K562 (cell line): ENCODE measurements at regions not wholly inside any gene's neighbourhood (a gene's known extent, or its start where the extent isn't known, plus 50 kb on each side); places are given as distances from the start of the nearest gene placed in this dataset.

ENCODE experiments used
- ATAC-seq: fragments of 200-7000 bp; cut with Tn5 transposase; 3 replicates; pipeline ENCODE4 v1.9.1; 2020; ENCODE audit warnings: moderate library complexity
- BruUV-seq: library from RNA; stranded (reverse); fragments of 400-500 nt; replicated peaks from 2 replicates; lab custom pipeline; 2021; lab: Mats Ljungman, UMichigan
- CTCF ChIA-PET: fragments of 300-600 bp; formaldehyde crosslinking; extraction: SDS; loops from one replicate; lab custom pipeline; 2021; ENCODE audit warnings: low intra/inter-chr PET ratio; lab: Yijun Ruan, JAX
- POLR2A ChIA-PET: fragments of 300-600, 350-650 bp; sonication (Branson Sonifier 250); formaldehyde crosslinking; extraction: SDS; loops from one replicate; lab custom pipeline; 2021; ENCODE audit warnings: antibody characterized with exemption, inconsistent platforms; lab: Yijun Ruan, JAX
- DNase-seq, 4 experiments: peaks; one replicate each; pipeline versions ENCODE4 v3.0.0 to v3.0.0-alpha.2; 2011 to 2018; ENCODE audit warnings: low spot score in 3 of 4, mixed read lengths in 3 of 4; ENCODE audit errors: extremely low read depth in 1 of 4
- FAIRE-seq: peaks from 2 replicates; lab custom pipeline; 2011; peaks lifted over from hg19 to GRCh38; lab: Jason Lieb, UNC
- H2AFZ ChIP-seq: 2 replicates; pipeline ENCODE4 v1.6.0; 2011; ENCODE audit warnings: low read depth, low read length, control low read depth, inconsistent platforms
- H3K27ac ChIP-seq: fragments of 200-600 bp; 3 replicates; pipeline ENCODE4 v1.8.0; 2011; ENCODE audit warnings: low read depth, mild to moderate bottlenecking, control low read depth, inconsistent platforms, low read length, moderate library complexity, mixed read lengths; ENCODE audit errors: extremely low read depth
- H3K27me3 ChIP-seq, 2 experiments: fragments of 300-600 bp in 1 of 2; 2 replicates in 1 of 2; 3 replicates in 1 of 2; pipeline versions ENCODE4 v1.6.0 to v1.8.0; 2011; ENCODE audit warnings: inconsistent platforms in 2 of 2, low read length in 2 of 2, mild to moderate bottlenecking in 1 of 2, mixed read lengths in 1 of 2, moderate library complexity in 1 of 2; ENCODE audit not compliant: control insufficient read depth in 2 of 2, insufficient read depth in 2 of 2
- H3K36me3 ChIP-seq: fragments of 300-600 bp; 3 replicates; pipeline ENCODE4 v1.8.0; 2011; ENCODE audit warnings: mild to moderate bottlenecking, low read length, inconsistent platforms; ENCODE audit not compliant: control insufficient read depth, insufficient read depth
- H3K4me1 ChIP-seq, 2 experiments: fragments of 200-600 bp in 1 of 2; replicated peaks in 1 of 2; 2 replicates in 1 of 2; 3 replicates in 1 of 2; pipeline versions ENCODE4 v1.5.1 to v1.8.0; 2011; ENCODE audit warnings: inconsistent platforms in 2 of 2, low read length in 2 of 2, mild to moderate bottlenecking in 1 of 2, mixed read lengths in 1 of 2, moderate library complexity in 1 of 2; ENCODE audit not compliant: control insufficient read depth in 2 of 2, insufficient read depth in 2 of 2
- H3K4me2 ChIP-seq: 2 replicates; pipeline ENCODE4 v1.6.1; 2011; ENCODE audit warnings: low read length, control low read depth, inconsistent platforms, mixed read lengths; ENCODE audit not compliant: insufficient read depth
- H3K4me3 ChIP-seq: fragments of 200-600 bp; sonication (generic), shearing (Covaris generic); 2 replicates; pipeline ENCODE4 v1.5.1; 2016; ENCODE audit warnings: control low read depth, inconsistent platforms
- H3K79me2 ChIP-seq: fragments of 200-600 bp; 3 replicates; pipeline ENCODE4 v1.8.0; 2011; ENCODE audit warnings: low read length, inconsistent platforms; ENCODE audit not compliant: control insufficient read depth, insufficient read depth
- H3K9ac ChIP-seq, 2 experiments: 2 replicates each; pipeline versions ENCODE4 v1.6.0 to v1.6.1; 2011; ENCODE audit warnings: low read depth in 2 of 2, low read length in 2 of 2, control low read depth in 1 of 2, inconsistent platforms in 1 of 2, mild to moderate bottlenecking in 1 of 2, mixed read lengths in 1 of 2; ENCODE audit not compliant: insufficient read depth in 1 of 2
- H3K9me1 ChIP-seq: one replicate; pipeline ENCODE4 v1.6.0; 2011; ENCODE audit warnings: inconsistent platforms, mild to moderate bottlenecking, low read length, moderate library complexity; ENCODE audit not compliant: control insufficient read depth, insufficient read depth
- H3K9me3 ChIP-seq: replicated peaks from 2 replicates; pipeline ENCODE4 v1.5.1; 2011; ENCODE audit warnings: low read depth, low read length, inconsistent platforms; ENCODE audit not compliant: control insufficient read depth, insufficient read depth
- H4K20me1 ChIP-seq: replicated peaks from 2 replicates; pipeline ENCODE4 v1.6.1; 2011; ENCODE audit warnings: low read length, inconsistent platforms, mixed read lengths; ENCODE audit not compliant: control insufficient read depth, insufficient read depth
- BRD9 ChIP-seq: fragments of 450-650 bp; IDR thresholded peaks from 2 replicates; pipeline ENCODE4 v1.6.1; 2018; ENCODE audit warnings: low read depth; ENCODE audit not compliant: partially characterized antibody
- ERF ChIP-seq: fragments of 450-650 bp; formaldehyde crosslinking; IDR thresholded peaks from 2 replicates; pipeline ENCODE4 v1.4.0; 2020; ENCODE audit warnings: mild to moderate bottlenecking, mixed read lengths
- FOXA1 ChIP-seq: fragments of 450-650 bp; IDR thresholded peaks from 2 replicates; pipeline ENCODE4 v1.6.1; 2016; ENCODE audit warnings: mild to moderate bottlenecking, borderline replicate concordance
- HDAC3 ChIP-seq: fragments of 450-650 bp; IDR thresholded peaks from 2 replicates; pipeline ENCODE4 v1.6.1; 2018; ENCODE audit warnings: borderline replicate concordance, mild to moderate bottlenecking, moderate library complexity; ENCODE audit not compliant: partially characterized antibody
- STAG1 ChIP-seq: sonication (generic); formaldehyde crosslinking; IDR thresholded peaks from 2 replicates; pipeline ENCODE4 v1.5.0; 2020; ENCODE audit warnings: missing genetic modification reagents, borderline replicate concordance
- ZC3H4 ChIP-seq: sonication (generic); formaldehyde crosslinking; IDR thresholded peaks from 2 replicates; pipeline ENCODE4 v1.9.0; 2021; ENCODE audit warnings: missing genetic modification reagents, borderline replicate concordance
- ZEB2 ChIP-seq: fragments of 450-650 bp; IDR thresholded peaks from 2 replicates; pipeline ENCODE4 v1.6.1; 2016
- ZKSCAN1 ChIP-seq: fragments of 150-350 bp; IDR thresholded peaks from 2 replicates; pipeline ENCODE4 v1.6.1; 2016; ENCODE audit warnings: low read depth, low read length
- ZNF134 ChIP-seq: fragments of 250-450 bp; sonication (Bioruptor Pico); conservative IDR thresholded peaks from 2 replicates; pipeline ENCODE4 v1.4.0; 2020
- ZNF197 ChIP-seq: fragments of 200-800 bp; sonication (Bioruptor generic); IDR thresholded peaks from 2 replicates; pipeline ENCODE4 v1.6.1; 2016; ENCODE audit warnings: low read depth, missing genetic modification characterization, missing compliant biosample characterization
- WGBS: fragments of 100-300 bp; shearing (Covaris generic); methylation state at CpG from one replicate; pipeline ENCODE4 v1.1.6; 2016; ENCODE audit warnings: low coverage, mixed read lengths; ENCODE audit not compliant: insufficient coverage; ENCODE audit errors: missing lambda C conversion rate; 5-methylcytosine and 5-hydroxymethylcytosine counted together
- in situ Hi-C: fragments of 300-500 bp; cut with MboI; formaldehyde crosslinking; loops from 4 replicates; pipeline ENCODE4 v1.15.0; 2018; ENCODE audit warnings: inconsistent platforms, mixed read lengths
- intact Hi-C: fragments of 100-400 bp; cut with micrococcal nuclease; formaldehyde crosslinking; loops from 2 replicates; pipeline ENCODE4 v1.14.2; 2022
- TF ChIP-seq, protein P1 (sequence below), 2 experiments: fragments of 450-650 bp; IDR thresholded peaks; 2 replicates each; pipeline ENCODE4 v1.6.1; 2016
- TF ChIP-seq, protein P2 (sequence below), 3 experiments: fragments of 200-800 bp in 1 of 3; sonication (Bioruptor generic) in 1 of 3; sonication (generic) in 1 of 3; formaldehyde crosslinking in 1 of 3; IDR thresholded peaks; 2 replicates each; pipeline versions ENCODE4 v1.6.1 to v1.8.0; 2016 to 2022; ENCODE audit warnings: mild to moderate bottlenecking in 2 of 3, missing compliant biosample characterization in 2 of 3, missing genetic modification characterization in 2 of 3, missing genetic modification reagents in 1 of 3
- TF ChIP-seq, protein P3 (sequence below): fragments of 200-800 bp; sonication (Bioruptor generic); IDR thresholded peaks from 2 replicates; pipeline ENCODE4 v1.6.1; 2017; ENCODE audit warnings: missing genetic modification characterization, missing compliant biosample characterization
- TF ChIP-seq, protein P4 (sequence below): fragments of 250-450 bp; sonication (Bioruptor Pico); IDR thresholded peaks from 2 replicates; pipeline ENCODE4 v1.4.0; 2020; ENCODE audit warnings: mild to moderate bottlenecking, moderate library complexity
- TF ChIP-seq, protein P5 (sequence below): sonication (generic); formaldehyde crosslinking; IDR thresholded peaks from 2 replicates; pipeline ENCODE4 v1.8.0; 2022; ENCODE audit warnings: mild to moderate bottlenecking, missing genetic modification reagents
- TF ChIP-seq, protein P6 (sequence below): fragments of 450-650 bp; conservative IDR thresholded peaks from 2 replicates; pipeline ENCODE4 v1.6.1; 2016; ENCODE audit warnings: missing genetic modification characterization, low read depth, mild to moderate bottlenecking, missing compliant biosample characterization, moderate library complexity

DNA sequence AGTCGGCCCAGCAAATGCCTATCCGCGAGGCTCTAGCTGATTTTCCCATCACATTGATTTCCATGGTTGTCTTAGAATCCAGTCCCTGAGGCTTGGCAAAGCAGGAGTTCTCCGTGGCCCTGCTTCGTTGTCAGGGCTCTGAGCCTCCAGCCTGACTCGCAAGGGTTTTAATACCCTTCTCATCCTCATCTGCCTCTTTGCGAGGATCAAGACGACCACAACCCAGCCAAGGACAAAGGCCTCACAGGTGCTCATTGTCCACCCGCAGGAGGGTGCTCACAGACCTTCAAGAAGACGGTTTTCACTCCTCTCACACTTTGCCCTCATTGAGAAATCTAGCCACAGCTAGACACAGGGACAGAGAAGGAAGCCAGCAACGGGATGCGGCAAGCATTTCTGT lies 610.8 kb downstream of the KCNJ18 start:
- no peak overlapping the region for H3K4me3 ChIP-seq
- BruUV-seq, result no TSS peak
- in situ Hi-C loops (loop anchor here (10.0 kb wide), 1 partner anchor 628 kb away; no protein-coding TSS in a partner anchor), intact Hi-C loops (no loop called here)
- H4K20me1 ChIP-seq, result no peaks in the 10 kb centered on the region
- ATAC-seq (no peak), FAIRE-seq (no peak), DNase-seq (no peak)
- H3K4me2 ChIP-seq, result no peak overlapping the region
- H3K79me2 ChIP-seq, result peaks cover 6% of the 10 kb centered on the region; the same call in 2 of the 3 replicates
- CTCF ChIA-PET, result no interaction called here
- H3K27ac ChIP-seq, result no peak overlapping the region
- H3K4me1 ChIP-seq, result peaks cover 2 to 12% of the 10 kb centered on the region in 2 experiments; a peak in 2 of 5 replicates
- 88% methylated on average over 9 of the region's 12 CpGs for WGBS
- H3K9ac ChIP-seq, result no peak overlapping the region
- POLR2A ChIA-PET, result no interaction called here
- peaks cover 11% of the 10 kb centered on the region for H3K9me3 ChIP-seq
- H3K36me3 ChIP-seq, result no peaks in the 10 kb centered on the region
- no peaks in the 10 kb centered on the region for H3K9me1 ChIP-seq
- H3K27me3 ChIP-seq, result no peaks in the 10 kb centered on the region
- H2AFZ ChIP-seq, result no peak overlapping the region
- TF ChIP-seq FOXA1, result no peak
- TF ChIP-seq, protein P1, sequence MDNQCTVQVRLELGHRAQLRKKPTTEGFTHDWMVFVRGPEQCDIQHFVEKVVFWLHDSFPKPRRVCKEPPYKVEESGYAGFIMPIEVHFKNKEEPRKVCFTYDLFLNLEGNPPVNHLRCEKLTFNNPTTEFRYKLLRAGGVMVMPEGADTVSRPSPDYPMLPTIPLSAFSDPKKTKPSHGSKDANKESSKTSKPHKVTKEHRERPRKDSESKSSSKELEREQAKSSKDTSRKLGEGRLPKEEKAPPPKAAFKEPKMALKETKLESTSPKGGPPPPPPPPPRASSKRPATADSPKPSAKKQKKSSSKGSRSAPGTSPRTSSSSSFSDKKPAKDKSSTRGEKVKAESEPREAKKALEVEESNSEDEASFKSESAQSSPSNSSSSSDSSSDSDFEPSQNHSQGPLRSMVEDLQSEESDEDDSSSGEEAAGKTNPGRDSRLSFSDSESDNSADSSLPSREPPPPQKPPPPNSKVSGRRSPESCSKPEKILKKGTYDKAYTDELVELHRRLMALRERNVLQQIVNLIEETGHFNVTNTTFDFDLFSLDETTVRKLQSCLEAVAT (IDR thresholded peaks at IDR 0.05), result no peak
- TF ChIP-seq, protein P2, sequence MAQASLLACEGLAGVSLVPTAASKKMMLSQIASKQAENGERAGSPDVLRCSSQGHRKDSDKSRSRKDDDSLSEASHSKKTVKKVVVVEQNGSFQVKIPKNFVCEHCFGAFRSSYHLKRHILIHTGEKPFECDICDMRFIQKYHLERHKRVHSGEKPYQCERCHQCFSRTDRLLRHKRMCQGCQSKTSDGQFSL (CRISPR knock-in tag; IDR thresholded peaks at IDR 0.05), result no peak
- TF ChIP-seq, protein P2 (tag; IDR thresholded peaks at IDR 0.05), result no peak
- no peak for TF ChIP-seq ZC3H4
- TF ChIP-seq, protein P3, sequence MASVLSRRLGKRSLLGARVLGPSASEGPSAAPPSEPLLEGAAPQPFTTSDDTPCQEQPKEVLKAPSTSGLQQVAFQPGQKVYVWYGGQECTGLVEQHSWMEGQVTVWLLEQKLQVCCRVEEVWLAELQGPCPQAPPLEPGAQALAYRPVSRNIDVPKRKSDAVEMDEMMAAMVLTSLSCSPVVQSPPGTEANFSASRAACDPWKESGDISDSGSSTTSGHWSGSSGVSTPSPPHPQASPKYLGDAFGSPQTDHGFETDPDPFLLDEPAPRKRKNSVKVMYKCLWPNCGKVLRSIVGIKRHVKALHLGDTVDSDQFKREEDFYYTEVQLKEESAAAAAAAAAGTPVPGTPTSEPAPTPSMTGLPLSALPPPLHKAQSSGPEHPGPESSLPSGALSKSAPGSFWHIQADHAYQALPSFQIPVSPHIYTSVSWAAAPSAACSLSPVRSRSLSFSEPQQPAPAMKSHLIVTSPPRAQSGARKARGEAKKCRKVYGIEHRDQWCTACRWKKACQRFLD (CRISPR knock-in tag), result no peak
- TF ChIP-seq, protein P4, sequence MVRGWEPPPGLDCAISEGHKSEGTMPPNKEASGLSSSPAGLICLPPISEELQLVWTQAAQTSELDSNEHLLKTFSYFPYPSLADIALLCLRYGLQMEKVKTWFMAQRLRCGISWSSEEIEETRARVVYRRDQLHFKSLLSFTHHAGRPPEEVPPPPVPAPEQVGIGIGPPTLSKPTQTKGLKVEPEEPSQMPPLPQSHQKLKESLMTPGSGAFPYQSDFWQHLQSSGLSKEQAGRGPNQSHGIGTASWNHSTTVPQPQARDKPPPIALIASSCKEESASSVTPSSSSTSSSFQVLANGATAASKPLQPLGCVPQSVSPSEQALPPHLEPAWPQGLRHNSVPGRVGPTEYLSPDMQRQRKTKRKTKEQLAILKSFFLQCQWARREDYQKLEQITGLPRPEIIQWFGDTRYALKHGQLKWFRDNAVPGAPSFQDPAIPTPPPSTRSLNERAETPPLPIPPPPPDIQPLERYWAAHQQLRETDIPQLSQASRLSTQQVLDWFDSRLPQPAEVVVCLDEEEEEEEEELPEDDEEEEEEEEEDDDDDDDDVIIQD (CRISPR knock-in tag), result no peak
- no peak for TF ChIP-seq ZNF197
- TF ChIP-seq, protein P5, sequence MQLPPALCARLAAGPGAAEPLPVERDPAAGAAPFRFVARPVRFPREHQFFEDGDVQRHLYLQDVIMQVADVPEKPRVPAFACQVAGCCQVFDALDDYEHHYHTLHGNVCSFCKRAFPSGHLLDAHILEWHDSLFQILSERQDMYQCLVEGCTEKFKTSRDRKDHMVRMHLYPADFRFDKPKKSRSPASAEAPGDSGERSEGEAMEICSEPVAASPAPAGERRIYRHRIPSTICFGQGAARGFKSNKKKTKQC, result no peak
- TF ChIP-seq ERF (CRISPR knock-in tag), result no peak
- TF ChIP-seq, protein P6, sequence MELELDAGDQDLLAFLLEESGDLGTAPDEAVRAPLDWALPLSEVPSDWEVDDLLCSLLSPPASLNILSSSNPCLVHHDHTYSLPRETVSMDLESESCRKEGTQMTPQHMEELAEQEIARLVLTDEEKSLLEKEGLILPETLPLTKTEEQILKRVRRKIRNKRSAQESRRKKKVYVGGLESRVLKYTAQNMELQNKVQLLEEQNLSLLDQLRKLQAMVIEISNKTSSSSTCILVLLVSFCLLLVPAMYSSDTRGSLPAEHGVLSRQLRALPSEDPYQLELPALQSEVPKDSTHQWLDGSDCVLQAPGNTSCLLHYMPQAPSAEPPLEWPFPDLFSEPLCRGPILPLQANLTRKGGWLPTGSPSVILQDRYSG, result no peak
- no peak for TF ChIP-seq STAG1 (CRISPR knock-in tag)
- TF ChIP-seq BRD9, result no peak
- TF ChIP-seq ZKSCAN1, result no peak
- no peak for TF ChIP-seq ZEB2
- TF ChIP-seq ZNF134, result no peak
- no peak for TF ChIP-seq HDAC3
